ENCODE measurements at regions not wholly inside any gene's neighbourhood (a gene's known extent, or its start where the extent isn't known, plus 50 kb on each side); places are given as distances from the start of the nearest gene placed in this dataset.

- TF ChIP-seq, protein P1, sequence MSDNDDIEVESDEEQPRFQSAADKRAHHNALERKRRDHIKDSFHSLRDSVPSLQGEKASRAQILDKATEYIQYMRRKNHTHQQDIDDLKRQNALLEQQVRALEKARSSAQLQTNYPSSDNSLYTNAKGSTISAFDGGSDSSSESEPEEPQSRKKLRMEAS (IDR thresholded peaks at IDR 0.05) = no peak
- TF ChIP-seq CREB1 (IDR thresholded peaks at IDR 0.05; ENCODE audit: low read depth) = no peak
- TF ChIP-seq FOXM1 (IDR thresholded peaks at IDR 0.05; ENCODE audit: borderline replicate concordance, low read depth) = no peak
- TF ChIP-seq, protein P2, sequence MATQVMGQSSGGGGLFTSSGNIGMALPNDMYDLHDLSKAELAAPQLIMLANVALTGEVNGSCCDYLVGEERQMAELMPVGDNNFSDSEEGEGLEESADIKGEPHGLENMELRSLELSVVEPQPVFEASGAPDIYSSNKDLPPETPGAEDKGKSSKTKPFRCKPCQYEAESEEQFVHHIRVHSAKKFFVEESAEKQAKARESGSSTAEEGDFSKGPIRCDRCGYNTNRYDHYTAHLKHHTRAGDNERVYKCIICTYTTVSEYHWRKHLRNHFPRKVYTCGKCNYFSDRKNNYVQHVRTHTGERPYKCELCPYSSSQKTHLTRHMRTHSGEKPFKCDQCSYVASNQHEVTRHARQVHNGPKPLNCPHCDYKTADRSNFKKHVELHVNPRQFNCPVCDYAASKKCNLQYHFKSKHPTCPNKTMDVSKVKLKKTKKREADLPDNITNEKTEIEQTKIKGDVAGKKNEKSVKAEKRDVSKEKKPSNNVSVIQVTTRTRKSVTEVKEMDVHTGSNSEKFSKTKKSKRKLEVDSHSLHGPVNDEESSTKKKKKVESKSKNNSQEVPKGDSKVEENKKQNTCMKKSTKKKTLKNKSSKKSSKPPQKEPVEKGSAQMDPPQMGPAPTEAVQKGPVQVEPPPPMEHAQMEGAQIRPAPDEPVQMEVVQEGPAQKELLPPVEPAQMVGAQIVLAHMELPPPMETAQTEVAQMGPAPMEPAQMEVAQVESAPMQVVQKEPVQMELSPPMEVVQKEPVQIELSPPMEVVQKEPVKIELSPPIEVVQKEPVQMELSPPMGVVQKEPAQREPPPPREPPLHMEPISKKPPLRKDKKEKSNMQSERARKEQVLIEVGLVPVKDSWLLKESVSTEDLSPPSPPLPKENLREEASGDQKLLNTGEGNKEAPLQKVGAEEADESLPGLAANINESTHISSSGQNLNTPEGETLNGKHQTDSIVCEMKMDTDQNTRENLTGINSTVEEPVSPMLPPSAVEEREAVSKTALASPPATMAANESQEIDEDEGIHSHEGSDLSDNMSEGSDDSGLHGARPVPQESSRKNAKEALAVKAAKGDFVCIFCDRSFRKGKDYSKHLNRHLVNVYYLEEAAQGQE (IDR thresholded peaks at IDR 0.05; ENCODE audit: low read depth) = no peak
- TF ChIP-seq TAF1 (IDR thresholded peaks at IDR 0.05; ENCODE audit: low read depth) = no peak
- TF ChIP-seq YY1 (IDR thresholded peaks at IDR 0.05; ENCODE audit: low read depth) = no peak
- no peak for TF ChIP-seq EP300 (IDR thresholded peaks at IDR 0.05; ENCODE audit: borderline replicate concordance)
- TF ChIP-seq RAD21 (IDR thresholded peaks at IDR 0.05; ENCODE audit: low read depth) = no peak
- TF ChIP-seq USF1 (IDR thresholded peaks at IDR 0.05) = no peak
- TF ChIP-seq TCF12 (IDR thresholded peaks at IDR 0.05; ENCODE audit: low read depth) = no peak
- TF ChIP-seq EGR1 (IDR thresholded peaks at IDR 0.05) = no peak
- no peak for TF ChIP-seq CEBPB (IDR thresholded peaks at IDR 0.05)
Measured at GRCh38 chr17:63354256-63354655, 91.8 kb downstream of the CYB561 start.
